H1 (cell line): ENCODE measurements at regions not wholly inside any gene's neighbourhood (a gene's known extent, or its start where the extent isn't known, plus 50 kb on each side); places are given as distances from the start of the nearest gene placed in this dataset.

Experiments
- CTCF ChIA-PET: fragments of 300-600 bp; sonication (Branson Sonifier 250); formaldehyde crosslinking; loops from one replicate; lab custom pipeline; 2021; ENCODE audit not compliant: partially characterized antibody; lab: Charles Lee
- POLR2A ChIA-PET: fragments of 300-600 bp; sonication (Branson Sonifier 250); formaldehyde crosslinking; loops from one replicate; lab custom pipeline; 2021; ENCODE audit warnings: inconsistent platforms; ENCODE audit not compliant: partially characterized antibody; lab: Charles Lee
- DNase-seq, 2 experiments: peaks; one replicate each; pipeline versions ENCODE4 v3.0.0 to v3.0.0-alpha.2; 2010 to 2022; ENCODE audit warnings: low spot score in 2 of 2, low read depth in 1 of 2, mixed read lengths in 1 of 2
- FAIRE-seq: peaks from 2 replicates; lab custom pipeline; 2011; peaks lifted over from hg19 to GRCh38; lab: Jason Lieb, UNC
- H2AFZ ChIP-seq: 2 replicates; pipeline ENCODE4 v1.8.1; 2012; ENCODE audit warnings: low read length, inconsistent platforms
- H2AK5ac ChIP-seq: 2 replicates; pipeline ENCODE4 v1.6.1; 2013; ENCODE audit warnings: low read depth, low read length
- H2BK120ac ChIP-seq: replicated peaks from 2 replicates; pipeline ENCODE3; 2013; ENCODE audit warnings: low read depth, low read length, inconsistent platforms
- H2BK12ac ChIP-seq: 2 replicates; pipeline ENCODE4 v1.6.1; 2013; ENCODE audit warnings: low read depth, low read length
- H2BK15ac ChIP-seq: 2 replicates; pipeline ENCODE4 v1.6.1; 2013; ENCODE audit warnings: low read length
- H2BK20ac ChIP-seq: 2 replicates; pipeline ENCODE4 v1.6.1; 2013; ENCODE audit warnings: low read length
- H2BK5ac ChIP-seq: 2 replicates; pipeline ENCODE4 v1.6.1; 2013; ENCODE audit warnings: low read depth, low read length
- H3K14ac ChIP-seq: 2 replicates; pipeline ENCODE4 v1.6.1; 2013; ENCODE audit warnings: inconsistent platforms; ENCODE audit not compliant: insufficient read length
- H3K18ac ChIP-seq: 2 replicates; pipeline ENCODE4 v1.6.1; 2013; ENCODE audit warnings: low read length; ENCODE audit errors: extremely low read depth
- H3K23ac ChIP-seq: 2 replicates; pipeline ENCODE4 v1.6.1; 2013; ENCODE audit warnings: inconsistent platforms; ENCODE audit not compliant: insufficient read length
- H3K23me2 ChIP-seq: 2 replicates; pipeline ENCODE4 v1.6.1; 2013; ENCODE audit warnings: low read depth, low read length
- H3K27ac ChIP-seq: 2 replicates; pipeline ENCODE4 v1.6.1; 2011; ENCODE audit warnings: low read depth, low read length, inconsistent platforms
- H3K27me3 ChIP-seq, 4 experiments: replicated peaks in 1 of 4; 1 replicate in 1 of 4; 2 replicates in 3 of 4; pipeline versions ENCODE4 v1.6.1 to v1.8.1; 2011 to 2013; ENCODE audit warnings: low read length in 3 of 4, mild to moderate bottlenecking in 3 of 4, inconsistent platforms in 2 of 4, mixed read lengths in 2 of 4, moderate library complexity in 1 of 4; ENCODE audit not compliant: control insufficient read depth in 3 of 4, insufficient read depth in 3 of 4; ENCODE audit errors: extremely low read depth in 1 of 4
- H3K36me3 ChIP-seq, 4 experiments: 2 replicates each; pipeline versions ENCODE4 v1.6.1 to v1.8.1; 2011 to 2013; ENCODE audit warnings: mild to moderate bottlenecking in 4 of 4, low read length in 3 of 4, moderate library complexity in 2 of 4, control low read depth in 1 of 4, inconsistent platforms in 1 of 4; ENCODE audit not compliant: insufficient read depth in 4 of 4, control insufficient read depth in 2 of 4
- H3K4ac ChIP-seq: replicated peaks from 2 replicates; pipeline ENCODE3; 2013; ENCODE audit warnings: low read length, low read depth, mixed read lengths, inconsistent platforms; ENCODE audit not compliant: insufficient read length
- H3K4me1 ChIP-seq, 4 experiments: replicated peaks in 1 of 4; 1 replicate in 1 of 4; 2 replicates in 3 of 4; pipeline versions ENCODE4 v1.6.1 to v1.8.1; 2011 to 2013; ENCODE audit warnings: low read length in 3 of 4, inconsistent platforms in 2 of 4, mixed read lengths in 1 of 4; ENCODE audit not compliant: insufficient read depth in 4 of 4, control insufficient read depth in 3 of 4
- H3K4me2 ChIP-seq, 2 experiments: 2 replicates each; pipeline versions ENCODE4 v1.6.1 to v1.8.1; 2011 to 2013; ENCODE audit warnings: low read depth in 2 of 2, low read length in 2 of 2, control low read depth in 1 of 2, inconsistent platforms in 1 of 2, mild to moderate bottlenecking in 1 of 2; ENCODE audit not compliant: insufficient read depth in 1 of 2
- H3K4me3 ChIP-seq, 4 experiments: fragments of 200-600, 300-600 bp in 1 of 4; sonication (generic), shearing (Covaris generic), sonication (Bioruptor Twin) in 1 of 4; 2 replicates each; pipeline versions ENCODE4 v1.5.1 to v1.8.1; 2011 to 2016; ENCODE audit warnings: low read length in 4 of 4, low read depth in 3 of 4, control low read depth in 2 of 4, inconsistent platforms in 2 of 4, mild to moderate bottlenecking in 2 of 4, mixed read lengths in 1 of 4, moderate library complexity in 1 of 4; ENCODE audit not compliant: insufficient read depth in 2 of 4; ENCODE audit errors: extremely low read depth in 1 of 4
- H3K56ac ChIP-seq: replicated peaks from 2 replicates; pipeline ENCODE3; 2013; ENCODE audit warnings: low read depth, mild to moderate bottlenecking, mixed read lengths, low read length, inconsistent platforms; ENCODE audit not compliant: insufficient read length
- H3K79me1 ChIP-seq: 2 replicates; pipeline ENCODE4 v1.6.1; 2013; ENCODE audit warnings: low read depth, low read length, control low read depth
- H3K79me2 ChIP-seq, 2 experiments: 2 replicates each; pipeline versions ENCODE4 v1.6.1 to v1.8.1; 2012 to 2013; ENCODE audit warnings: low read length in 2 of 2, mild to moderate bottlenecking in 2 of 2, inconsistent platforms in 1 of 2; ENCODE audit not compliant: insufficient read depth in 2 of 2, control insufficient read depth in 1 of 2
- H3K9ac ChIP-seq, 4 experiments: replicated peaks in 1 of 4; 1 replicate in 1 of 4; 2 replicates in 3 of 4; pipeline versions ENCODE4 v1.6.1 to v1.8.1; 2011 to 2013; ENCODE audit warnings: low read depth in 3 of 4, low read length in 3 of 4, control low read depth in 2 of 4, mild to moderate bottlenecking in 2 of 4, moderate library complexity in 2 of 4, inconsistent platforms in 1 of 4; ENCODE audit errors: extremely low read depth in 1 of 4
- H3K9me3 ChIP-seq, 2 experiments: 2 replicates each; pipeline versions ENCODE4 v1.6.1 to v1.8.1; 2012 to 2013; ENCODE audit warnings: mild to moderate bottlenecking in 2 of 2, moderate library complexity in 2 of 2, control low read depth in 1 of 2, inconsistent platforms in 1 of 2, low read depth in 1 of 2, low read length in 1 of 2, mixed read lengths in 1 of 2; ENCODE audit not compliant: insufficient read depth in 2 of 2
- H4K20me1 ChIP-seq, 2 experiments: replicated peaks in 1 of 2; 2 replicates each; pipeline versions ENCODE3 to v1.8.1; 2011 to 2013; ENCODE audit warnings: inconsistent platforms in 2 of 2, low read length in 2 of 2, mild to moderate bottlenecking in 1 of 2; ENCODE audit not compliant: insufficient read depth in 2 of 2, control insufficient read depth in 1 of 2
- H4K5ac ChIP-seq: 2 replicates; pipeline ENCODE4 v1.6.1; 2013; ENCODE audit warnings: low read length, low read depth, mixed read lengths, inconsistent platforms; ENCODE audit not compliant: insufficient read length
- H4K8ac ChIP-seq: 2 replicates; pipeline ENCODE4 v1.8.0; 2013; ENCODE audit warnings: mild to moderate bottlenecking, moderate library complexity, low read length, inconsistent platforms; ENCODE audit not compliant: insufficient read depth; ENCODE audit errors: extremely low read depth
- H4K91ac ChIP-seq: replicated peaks from 2 replicates; pipeline ENCODE3; 2013; ENCODE audit warnings: low read length, mixed read lengths, inconsistent platforms; ENCODE audit not compliant: insufficient read length
- CHD1 ChIP-seq: IDR thresholded peaks from 2 replicates; pipeline ENCODE4 v1.6.1; 2012; ENCODE audit warnings: low read depth, low read length, improper control_type of control experiment
- HDAC2 ChIP-seq, 2 experiments: fragments of 300-600 bp in 1 of 2; sonication (generic) in 1 of 2; IDR thresholded peaks; 2 replicates each; pipeline ENCODE4 v1.6.1; 2011 to 2012; ENCODE audit warnings: low read depth in 2 of 2, low read length in 2 of 2, mild to moderate bottlenecking in 2 of 2, moderate library complexity in 2 of 2, borderline replicate concordance in 1 of 2, inconsistent platforms in 1 of 2
- POLR2AphosphoS5 ChIP-seq: IDR thresholded peaks from 2 replicates; pipeline ENCODE4 v1.6.1; 2011; ENCODE audit warnings: low read depth, low read length
- WGBS, 2 experiments: shearing (Covaris generic) in 1 of 2; methylation state at CpG; one replicate each; pipeline versions ENCODE4 v1.1.6 to v1.1.7; 2013 to 2015; ENCODE audit warnings: low lambda C conversion rate in 2 of 2, mixed read lengths in 2 of 2, inconsistent platforms in 1 of 2, low coverage in 1 of 2, missing lambda C conversion rate in 1 of 2; ENCODE audit not compliant: insufficient replicate concordance in 2 of 2, insufficient coverage in 1 of 2, insufficient read length in 1 of 2; ENCODE audit errors: extremely low coverage in 1 of 2, missing lambda C conversion rate in 1 of 2; 5-methylcytosine and 5-hydroxymethylcytosine counted together

GRCh38 chr20:48558906-48559305 is 268.9 kb downstream of the PREX1 start:
- Histone ChIP-seq H3K18ac (no peak overlapping the region), H2BK12ac (no peak overlapping the region), H3K23ac (no peak overlapping the region), H2BK15ac (no peak overlapping the region), H2BK120ac (no peak overlapping the region), H3K4me3 (no peak overlapping the region), H3K4me1 (no peaks in the 10 kb centered on the region), H3K79me2 (no peaks in the 10 kb centered on the region), H2BK5ac (no peak overlapping the region), H4K20me1 (no peaks in the 10 kb centered on the region), H3K79me1 (no peaks in the 10 kb centered on the region), H3K9me3 (peaks cover 2 to 3% of the 10 kb centered on the region in 2 experiments; a peak in 2 of 4 replicates), H4K5ac (no peak overlapping the region), H3K36me3 (no peaks in the 10 kb centered on the region), H4K91ac (no peak overlapping the region), H3K27me3 (no peaks in the 10 kb centered on the region), H3K4me2 (no peak overlapping the region), H4K8ac (peak overlapping the region; percentile 53), H3K56ac (no peak overlapping the region), H3K9ac (no peak overlapping the region), H2AK5ac (no peak overlapping the region), H3K27ac (no peak overlapping the region), H3K23me2 (peaks cover 3% of the 10 kb centered on the region; the same call in 1 of the 2 replicates), H3K4ac (no peak overlapping the region), H2AFZ (no peak overlapping the region), H2BK20ac (no peak overlapping the region), H3K14ac (no peak overlapping the region)
- FAIRE-seq (no peak), DNase-seq (no peak)
- CTCF ChIA-PET = interaction anchor here (0.7 to 1.7 kb wide), 5 partner anchors 13 to 87 kb away, joined by 3 to 5 read pairs (median 4); no protein-coding TSS in a partner anchor
- WGBS, 2 experiments = 85% methylated on average over 4 of the region's 4 CpGs; no CpG with 5 or more reads in 1 of the 2 experiments
- no peak for TF ChIP-seq POLR2AphosphoS5
- TF ChIP-seq CHD1 = no peak
- TF ChIP-seq HDAC2 (IDR thresholded peaks at IDR 0.05; ENCODE audit: borderline replicate concordance in 1 of 2, low read depth in 2 of 2, low read length in 2 of 2) = no peak
- POLR2A ChIA-PET = no interaction called here
